DOHH2 (cell line): ENCODE measurements at regions not wholly inside any gene's neighbourhood (a gene's known extent, or its start where the extent isn't known, plus 50 kb on each side); places are given as distances from the start of the nearest gene placed in this dataset.

Experiments
- H3F3A ChIP-seq: fragments of 200-600 bp; sonication (generic), shearing (Covaris generic); 2 replicates; pipeline ENCODE4 v1.6.0; 2016; ENCODE audit warnings: antibody characterized with exemption, mild to moderate bottlenecking; ENCODE audit not compliant: control insufficient read depth, insufficient read depth
- H3K27ac ChIP-seq: fragments of 200-600 bp; sonication (generic); 2 replicates; pipeline ENCODE4 v1.5.1; 2014; ENCODE audit warnings: low read depth, mild to moderate bottlenecking, low read length, moderate library complexity
- H3K27me3 ChIP-seq: fragments of 200-600 bp; sonication (generic); 2 replicates; pipeline ENCODE4 v1.6.1; 2014; ENCODE audit warnings: mild to moderate bottlenecking, low read length, mixed read lengths; ENCODE audit not compliant: control insufficient read depth
- H3K36me3 ChIP-seq: fragments of 200-600 bp; sonication (generic); 2 replicates; pipeline ENCODE4 v1.6.1; 2014; ENCODE audit warnings: mild to moderate bottlenecking, low read length, moderate library complexity, mixed read lengths; ENCODE audit not compliant: control insufficient read depth
- H3K4me1 ChIP-seq: fragments of 200-600 bp; sonication (generic); 2 replicates; pipeline ENCODE4 v1.6.1; 2014; ENCODE audit warnings: mild to moderate bottlenecking, low read length, mixed read lengths; ENCODE audit not compliant: control insufficient read depth
- H3K4me2 ChIP-seq: fragments of 200-600 bp; sonication (generic); 2 replicates; pipeline ENCODE4 v1.6.0; 2014; ENCODE audit warnings: mild to moderate bottlenecking, low read length, moderate library complexity
- H3K4me3 ChIP-seq: fragments of 200-600 bp; sonication (generic); 2 replicates; pipeline ENCODE4 v1.5.1; 2014; ENCODE audit warnings: mild to moderate bottlenecking, low read length, mixed read lengths
- H3K79me2 ChIP-seq: fragments of 200-600 bp; sonication (generic); 2 replicates; pipeline ENCODE4 v1.6.1; 2014; ENCODE audit warnings: mild to moderate bottlenecking, low read length, mixed read lengths; ENCODE audit not compliant: control insufficient read depth
- H3K9me2 ChIP-seq: fragments of 200-600 bp; sonication (generic); replicated peaks from 2 replicates; pipeline ENCODE4 v1.6.1; 2014; ENCODE audit warnings: mild to moderate bottlenecking, low read length, mixed read lengths; ENCODE audit not compliant: control insufficient read depth
- H3K9me3 ChIP-seq: fragments of 200-600 bp; sonication (generic); 2 replicates; pipeline ENCODE4 v1.6.1; 2014; ENCODE audit warnings: antibody characterized with exemption, low read length, mixed read lengths; ENCODE audit not compliant: control insufficient read depth, insufficient read depth
- H4K20me1 ChIP-seq: fragments of 200-600 bp; sonication (generic); 2 replicates; pipeline ENCODE4 v1.6.0; 2014; ENCODE audit warnings: low read depth, mild to moderate bottlenecking, antibody characterized with exemption, low read length, moderate library complexity; ENCODE audit not compliant: control insufficient read depth, insufficient read depth
- CTCF ChIP-seq: fragments of 200-600 bp; sonication (generic); IDR thresholded peaks from one replicate; pipeline ENCODE4 v1.5.1; 2014; ENCODE audit warnings: antibody characterized with exemption, mild to moderate bottlenecking, low read depth, low read length; ENCODE audit not compliant: poor library complexity, severe bottlenecking
- EZH2phosphoT487 ChIP-seq: fragments of 200-600 bp; sonication (generic); IDR thresholded peaks from 2 replicates; pipeline ENCODE4 v1.6.1; 2017; ENCODE audit warnings: borderline replicate concordance, mild to moderate bottlenecking, antibody characterized with exemption, low read length, moderate library complexity, mixed read lengths

- Histone ChIP-seq H3K27ac (no peak overlapping the region), H3K9me2 (no peaks in the 10 kb centered on the region), H3K79me2 (no peaks in the 10 kb centered on the region), H3K4me1 (peaks cover 5% of the 10 kb centered on the region), H3K36me3 (no peaks in the 10 kb centered on the region), H3K4me3 (no peak overlapping the region), H4K20me1 (no peaks in the 10 kb centered on the region), H3K27me3 (peaks cover 8% of the 10 kb centered on the region), H3K4me2 (no peak overlapping the region), H3K9me3 (no peaks in the 10 kb centered on the region), H3F3A (no peaks in the 10 kb centered on the region)
- TF ChIP-seq EZH2phosphoT487 (no peak), CTCF (no peak)
Observed at GRCh38 chr3:14329842-14330241, 72.6 kb upstream of the SLC6A6 start.

DNA sequence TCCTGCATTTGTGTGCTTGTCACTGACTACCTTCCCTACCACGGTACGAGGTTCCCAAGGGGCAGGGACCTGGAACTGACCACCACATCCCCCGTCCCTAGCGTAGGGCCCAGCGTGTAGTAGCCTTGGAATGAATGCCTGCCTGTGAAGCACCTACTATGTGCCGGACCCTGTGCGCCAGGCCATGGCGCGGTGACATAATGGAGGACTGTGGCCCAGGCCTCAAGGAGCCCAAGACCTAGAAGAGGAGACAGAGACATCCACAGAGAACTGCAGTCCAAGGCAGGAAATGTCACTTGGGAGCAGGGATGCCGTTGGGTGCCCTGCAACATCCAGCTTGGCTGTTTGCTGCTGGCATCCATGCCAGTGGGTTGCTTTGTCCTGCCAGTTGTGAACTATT, 71.9 kb upstream of the SLC6A6 start:
- no peak overlapping the region for H3K4me2 ChIP-seq
- no peaks in the 10 kb centered on the region for H4K20me1 ChIP-seq
- H3K27me3 ChIP-seq: peaks cover 8% of the 10 kb centered on the region
- no peak for TF ChIP-seq CTCF
- no peak for TF ChIP-seq EZH2phosphoT487
- H3K79me2 ChIP-seq: no peaks in the 10 kb centered on the region
- H3K36me3 ChIP-seq: no peaks in the 10 kb centered on the region
- no peaks in the 10 kb centered on the region for H3K9me2 ChIP-seq
- H3F3A ChIP-seq: no peaks in the 10 kb centered on the region
- H3K4me3 ChIP-seq: no peak overlapping the region
- H3K27ac ChIP-seq: no peak overlapping the region
- no peaks in the 10 kb centered on the region for H3K9me3 ChIP-seq
- peaks cover 5% of the 10 kb centered on the region for H3K4me1 ChIP-seq

GRCh38 chr3:14331251-14331650, 71.2 kb upstream of the SLC6A6 start:
- Histone ChIP-seq H3K36me3 (no peaks in the 10 kb centered on the region), H3K4me1 (peaks cover 5% of the 10 kb centered on the region), H3K9me2 (no peaks in the 10 kb centered on the region), H3K27ac (no peak overlapping the region), H3K27me3 (peaks cover 8% of the 10 kb centered on the region), H3K4me3 (no peak overlapping the region), H4K20me1 (no peaks in the 10 kb centered on the region), H3F3A (no peaks in the 10 kb centered on the region), H3K9me3 (no peaks in the 10 kb centered on the region), H3K4me2 (no peak overlapping the region), H3K79me2 (no peaks in the 10 kb centered on the region)
- TF ChIP-seq EZH2phosphoT487: no peak
- no peak for TF ChIP-seq CTCF

DNA sequence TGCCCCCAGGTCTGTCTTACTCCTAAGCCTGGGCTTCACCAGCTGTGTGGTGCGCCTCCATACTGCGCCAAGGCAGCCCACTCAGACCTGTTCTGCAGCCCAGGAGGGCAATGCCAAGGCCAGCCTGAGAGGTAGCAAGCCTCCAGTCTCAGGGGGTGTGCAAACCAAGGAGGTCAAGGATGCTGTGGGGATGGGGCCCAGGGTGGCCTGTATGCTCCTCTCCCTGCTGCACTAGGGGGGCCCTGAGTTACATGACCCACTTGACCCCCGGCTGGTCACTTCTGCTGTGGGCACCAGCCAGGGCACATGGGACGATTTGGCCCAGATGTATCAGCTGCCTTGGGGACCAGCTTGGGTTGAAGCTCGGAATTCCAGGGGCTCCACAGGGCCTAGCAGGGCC, 70.0 kb upstream of the SLC6A6 start:
- Histone ChIP-seq H3K4me3 (no peak overlapping the region), H3K79me2 (no peaks in the 10 kb centered on the region)
- TF ChIP-seq EZH2phosphoT487 (no peak), CTCF (no peak)

More for the DNA sequence above, 70.0 kb upstream of the SLC6A6 start:
- Histone ChIP-seq H3K4me1 (no peaks in the 10 kb centered on the region; the same call in 1 of the 2 replicates), H3K36me3 (no peaks in the 10 kb centered on the region), H4K20me1 (no peaks in the 10 kb centered on the region), H3K27me3 (peaks cover 8% of the 10 kb centered on the region), H3K4me2 (no peak overlapping the region), H3K27ac (no peak overlapping the region), H3K9me3 (no peaks in the 10 kb centered on the region), H3K9me2 (no peaks in the 10 kb centered on the region), H3F3A (no peaks in the 10 kb centered on the region)
